ENCODE measurements at regions not wholly inside any gene's neighbourhood (a gene's known extent, or its start where the extent isn't known, plus 50 kb on each side); places are given as distances from the start of the nearest gene placed in this dataset.

- Histone ChIP-seq H3K9me3 (ENCODE audit: control insufficient read depth in 1 of 2, insufficient read depth in 1 of 2, low read depth in 1 of 2, low read length in 2 of 2) (no peaks in the 10 kb centered on the region), H4K20me1 (ENCODE audit: insufficient read depth) (no peaks in the 10 kb centered on the region), H3K9ac (ENCODE audit: low read length) (no peak overlapping the region), H2AFZ (ENCODE audit: low read depth, low read length, poor library complexity, severe bottlenecking) (no peak overlapping the region), H3K4me3 (replicated peaks in 1 of 2; ENCODE audit: low read depth in 1 of 2, low read length in 2 of 2) (no peak overlapping the region), H3K27me3 (ENCODE audit: insufficient read depth, low read length) (no peaks in the 10 kb centered on the region), H3K79me2 (ENCODE audit: insufficient read depth, low read length) (no peaks in the 10 kb centered on the region), H3K27ac (ENCODE audit: low read depth, low read length) (no peak overlapping the region), H3K9me2 (ENCODE audit: insufficient read depth) (no peaks in the 10 kb centered on the region), H3K36me3 (ENCODE audit: control insufficient read depth in 1 of 2, insufficient read depth in 2 of 2, low read length in 2 of 2) (no peaks in the 10 kb centered on the region), H3K4me1 (ENCODE audit: control insufficient read depth in 1 of 2, insufficient read depth in 2 of 2, low read length in 2 of 2) (no peaks in the 10 kb centered on the region), H3K4me2 (ENCODE audit: low read length) (no peak overlapping the region)
- ChIA-PET RAD21 (ENCODE audit: low non-redundant PET in 1 of 2, low total read pairs in 2 of 2, uncharacterized antibody in 2 of 2, unreplicated experiment in 2 of 2) (no interaction called here), CTCF (no interaction called here), POLR2A (no interaction called here)
- ATAC-seq = no peak
- DNase-seq (ENCODE audit: low read depth, low spot score) = no peak
- BruUV-seq (replicated peaks) = no TSS peak
- TF ChIP-seq YY1 (IDR thresholded peaks at IDR 0.05; ENCODE audit: extremely low read depth, insufficient replicate concordance, low read depth, low read length) (no peak), JUND (IDR thresholded peaks at IDR 0.05) (no peak), TCF7L2 (IDR thresholded peaks at IDR 0.05; ENCODE audit: borderline replicate concordance, extremely low read depth, insufficient read depth, insufficient read length) (no peak), POLR2AphosphoS5 (IDR thresholded peaks at IDR 0.05; ENCODE audit: low read depth, low read length) (no peak), ZFX (IDR thresholded peaks at IDR 0.05) (no peak), CTCF (IDR thresholded peaks at IDR 0.05 in 2 of 3, conservative IDR thresholded peaks at IDR 0.05 in 1 of 3; ENCODE audit: borderline replicate concordance in 1 of 3, insufficient read depth in 1 of 3, low read depth in 2 of 3, low read length in 2 of 3) (no peak), RAD21 (IDR thresholded peaks at IDR 0.05; ENCODE audit: low read depth) (no peak), ELF1 (IDR thresholded peaks at IDR 0.05; ENCODE audit: borderline replicate concordance, low read depth) (no peak), SRF (IDR thresholded peaks at IDR 0.05; ENCODE audit: low read depth) (no peak), ZBTB33 (IDR thresholded peaks at IDR 0.05; ENCODE audit: extremely low read depth, insufficient replicate concordance, low read length) (no peak)
- intact Hi-C loops (cut with micrococcal nuclease) = no loop called here
These were observed 1394.8 kb upstream of the SLC10A2 start for GRCh38 chr13:104461049-104461448.

Measured in HCT116 (cell line).